HepG2 (cell line): ENCODE measurements at regions not wholly inside any gene's neighbourhood (a gene's known extent, or its start where the extent isn't known, plus 50 kb on each side); places are given as distances from the start of the nearest gene placed in this dataset.

ENCODE experiments used
- ATAC-seq: fragments of 200-7000 bp; cut with Tn5 transposase; 3 replicates; pipeline ENCODE4 v1.9.1; 2020; ENCODE audit warnings: mild to moderate bottlenecking, moderate library complexity
- BruUV-seq: library from RNA; stranded (reverse); fragments of 400-500 nt; replicated peaks from 2 replicates; lab custom pipeline; 2021; lab: Mats Ljungman, UMichigan
- CTCF ChIA-PET: fragments of 300-600 bp; formaldehyde crosslinking; extraction: SDS; loops from one replicate; lab custom pipeline; 2021; ENCODE audit warnings: low total read pairs, inconsistent platforms, low intra/inter-chr PET ratio; lab: Yijun Ruan, JAX
- POLR2A ChIA-PET: fragments of 350-600 bp; sonication (Branson Sonifier 250); formaldehyde crosslinking; loops from one replicate; lab custom pipeline; 2020; ENCODE audit warnings: antibody characterized with exemption, inconsistent platforms; lab: Yijun Ruan, JAX
- DNase-seq: peaks from one replicate; pipeline ENCODE4 v3.0.0-alpha.2; 2015; ENCODE audit warnings: low spot score
- FAIRE-seq: peaks from 3 replicates; lab custom pipeline; 2011; peaks lifted over from hg19 to GRCh38; lab: Jason Lieb, UNC
- H2AFZ ChIP-seq: one replicate; pipeline ENCODE4 v1.6.1; 2011; ENCODE audit warnings: low read length, inconsistent platforms
- H3K27ac ChIP-seq: fragments of 300-600 bp; 3 replicates; pipeline ENCODE4 v1.8.0; 2011; ENCODE audit warnings: mixed run types, mild to moderate bottlenecking, mixed read lengths, low read length, inconsistent platforms; ENCODE audit not compliant: insufficient read depth; ENCODE audit errors: extremely low read length
- H3K27me3 ChIP-seq, 2 experiments: fragments of 200-600 bp in 1 of 2; 2 replicates in 1 of 2; 3 replicates in 1 of 2; pipeline versions ENCODE4 v1.6.0 to v1.8.0; 2011; ENCODE audit warnings: low read length in 2 of 2, mild to moderate bottlenecking in 2 of 2, moderate library complexity in 2 of 2, inconsistent platforms in 1 of 2; ENCODE audit not compliant: insufficient read depth in 2 of 2, control insufficient read depth in 1 of 2
- H3K36me3 ChIP-seq, 2 experiments: fragments of 200-600 bp in 1 of 2; replicated peaks in 1 of 2; 2 replicates in 1 of 2; 3 replicates in 1 of 2; pipeline versions ENCODE4 v1.5.1 to v1.8.0; 2011; ENCODE audit warnings: low read length in 2 of 2, inconsistent platforms in 1 of 2; ENCODE audit not compliant: insufficient read depth in 2 of 2, control insufficient read depth in 1 of 2
- H3K4me1 ChIP-seq: 2 replicates; pipeline ENCODE4 v1.5.1; 2012; ENCODE audit warnings: low read length, inconsistent platforms; ENCODE audit not compliant: insufficient read depth
- H3K4me2 ChIP-seq: 2 replicates; pipeline ENCODE4 v1.6.0; 2011; ENCODE audit warnings: low read depth, low read length, inconsistent platforms
- H3K4me3 ChIP-seq, 3 experiments: fragments of 200-600 bp in 1 of 3; sonication (generic), shearing (Covaris generic) in 1 of 3; replicated peaks in 1 of 3; 2 replicates each; pipeline ENCODE4 v1.5.1; 2011 to 2016; ENCODE audit warnings: low read length in 3 of 3, inconsistent platforms in 2 of 3, low read depth in 2 of 3, mild to moderate bottlenecking in 2 of 3, control low read depth in 1 of 3, mixed read lengths in 1 of 3; ENCODE audit not compliant: insufficient read depth in 1 of 3
- H3K79me2 ChIP-seq: one replicate; pipeline ENCODE4 v1.6.1; 2011; ENCODE audit warnings: low read length, inconsistent platforms; ENCODE audit not compliant: insufficient read depth
- H3K9ac ChIP-seq: 2 replicates; pipeline ENCODE4 v1.6.0; 2011; ENCODE audit warnings: mild to moderate bottlenecking, low read depth, low read length, inconsistent platforms; ENCODE audit not compliant: insufficient read depth
- H3K9me3 ChIP-seq: 2 replicates; pipeline ENCODE4 v1.5.1; 2012; ENCODE audit warnings: mild to moderate bottlenecking, low read length
- H4K20me1 ChIP-seq: 2 replicates; pipeline ENCODE4 v1.6.0; 2011; ENCODE audit warnings: inconsistent platforms, mild to moderate bottlenecking, low read length, moderate library complexity; ENCODE audit not compliant: insufficient read depth
- NBN ChIP-seq: fragments of 450-650 bp; conservative IDR thresholded peaks from 2 replicates; pipeline ENCODE4 v1.6.1; 2017
- RBM39 ChIP-seq: fragments of 200-400 bp; formaldehyde crosslinking; IDR thresholded peaks from one replicate; pipeline ENCODE4 v1.6.1; 2018; ENCODE audit warnings: antibody characterized with exemption, mild to moderate bottlenecking, low read depth, low read length; ENCODE audit not compliant: poor library complexity, severe bottlenecking
- THAP8 ChIP-seq: sonication (generic); formaldehyde crosslinking; IDR thresholded peaks from 2 replicates; pipeline ENCODE4 v1.5.1; 2020; ENCODE audit warnings: missing genetic modification reagents, mild to moderate bottlenecking, borderline replicate concordance
- ZNF556 ChIP-seq: sonication (generic); formaldehyde crosslinking; IDR thresholded peaks from 2 replicates; pipeline ENCODE4 v1.4.0; 2020; ENCODE audit warnings: mild to moderate bottlenecking, missing genetic modification reagents, borderline replicate concordance
- ZNF878 ChIP-seq: sonication (generic); formaldehyde crosslinking; IDR thresholded peaks from 2 replicates; pipeline ENCODE4 v1.8.1; 2023; ENCODE audit warnings: mild to moderate bottlenecking, missing genetic modification reagents, moderate library complexity
- WGBS: methylation state at CpG from one replicate; pipeline ENCODE4 v1.1.6; 2017; ENCODE audit warnings: low lambda C conversion rate; 5-methylcytosine and 5-hydroxymethylcytosine counted together
- in situ Hi-C: cut with HindIII; loops from 2 replicates; pipeline ENCODE4 v1.10.0; 2017; ENCODE audit warnings: low pct_unique_long_range_greater_than_20kb; ENCODE audit not compliant: extremely low pct_ligation_motif_present
- intact Hi-C: fragments of 100-400 bp; cut with micrococcal nuclease; formaldehyde crosslinking; loops from one replicate; pipeline ENCODE4 v1.10.0; 2022; ENCODE audit not compliant: unreplicated experiment
- TF ChIP-seq, protein P1 (sequence below): sonication (generic); formaldehyde crosslinking; conservative IDR thresholded peaks from 2 replicates; pipeline ENCODE4 v1.4.0; 2020; ENCODE audit warnings: missing genetic modification reagents

GRCh38 chr12:25421651-25422167, 131.4 kb downstream of the LMNTD1 start:
- H3K9ac ChIP-seq: no peak overlapping the region
- TF ChIP-seq NBN (no peak), THAP8 (CRISPR knock-in tag) (no peak), RBM39 (no peak), ZNF878 (CRISPR knock-in tag) (no peak), ZNF556 (no peak)
- TF ChIP-seq, protein P1, sequence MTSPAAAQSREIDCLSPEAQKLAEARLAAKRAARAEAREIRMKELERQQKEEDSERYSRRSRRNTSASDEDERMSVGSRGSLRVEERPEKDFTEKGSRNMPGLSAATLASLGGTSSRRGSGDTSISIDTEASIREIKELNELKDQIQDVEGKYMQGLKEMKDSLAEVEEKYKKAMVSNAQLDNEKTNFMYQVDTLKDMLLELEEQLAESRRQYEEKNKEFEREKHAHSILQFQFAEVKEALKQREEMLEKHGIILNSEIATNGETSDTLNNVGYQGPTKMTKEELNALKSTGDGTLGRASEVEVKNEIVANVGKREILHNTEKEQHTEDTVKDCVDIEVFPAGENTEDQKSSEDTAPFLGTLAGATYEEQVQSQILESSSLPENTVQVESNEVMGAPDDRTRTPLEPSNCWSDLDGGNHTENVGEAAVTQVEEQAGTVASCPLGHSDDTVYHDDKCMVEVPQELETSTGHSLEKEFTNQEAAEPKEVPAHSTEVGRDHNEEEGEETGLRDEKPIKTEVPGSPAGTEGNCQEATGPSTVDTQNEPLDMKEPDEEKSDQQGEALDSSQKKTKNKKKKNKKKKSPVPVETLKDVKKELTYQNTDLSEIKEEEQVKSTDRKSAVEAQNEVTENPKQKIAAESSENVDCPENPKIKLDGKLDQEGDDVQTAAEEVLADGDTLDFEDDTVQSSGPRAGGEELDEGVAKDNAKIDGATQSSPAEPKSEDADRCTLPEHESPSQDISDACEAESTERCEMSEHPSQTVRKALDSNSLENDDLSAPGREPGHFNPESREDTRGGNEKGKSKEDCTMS (CRISPR knock-in tag): no peak
- TF ChIP-seq, all 625 proteins: peak for 0
- H3K27me3 ChIP-seq: no peaks in the 10 kb centered on the region
- ChIA-PET POLR2A (no interaction called here), CTCF (no interaction called here)
- H3K4me3 ChIP-seq: no peak overlapping the region
- no peaks in the 10 kb centered on the region for H3K9me3 ChIP-seq
- no peaks in the 10 kb centered on the region for H4K20me1 ChIP-seq
- intact Hi-C loops: no loop called here
- no peak for ATAC-seq
- WGBS: 50% methylated on average over 2 of the region's 2 CpGs
- BruUV-seq: no TSS peak
- H3K4me1 ChIP-seq: no peaks in the 10 kb centered on the region
- no peak for FAIRE-seq
- H2AFZ ChIP-seq: no peak overlapping the region
- in situ Hi-C loops: no loop called here
- H3K4me2 ChIP-seq: no peak overlapping the region
- no peak for DNase-seq
- H3K36me3 ChIP-seq: no peaks in the 10 kb centered on the region
- no peak overlapping the region for H3K27ac ChIP-seq
- no peaks in the 10 kb centered on the region for H3K79me2 ChIP-seq
